Neuronal stem cell (in vitro differentiated cells): ENCODE measurements at regions not wholly inside any gene's neighbourhood (a gene's known extent, or its start where the extent isn't known, plus 50 kb on each side); places are given as distances from the start of the nearest gene placed in this dataset.

Source experiments
- DNase-seq: peaks from one replicate; pipeline ENCODE4 v3.0.0-alpha.2; 2013; ENCODE audit warnings: low spot score
- H2AFZ ChIP-seq: one replicate; pipeline ENCODE4 v1.6.1; 2013; ENCODE audit warnings: mild to moderate bottlenecking, low read length, inconsistent platforms
- H2AK5ac ChIP-seq: 2 replicates; pipeline ENCODE4 v1.6.1; 2013; ENCODE audit warnings: low read depth, mild to moderate bottlenecking, inconsistent platforms, low read length, moderate library complexity, mixed read lengths
- H2BK120ac ChIP-seq: 2 replicates; pipeline ENCODE4 v1.6.1; 2013; ENCODE audit warnings: low read depth, mild to moderate bottlenecking, inconsistent platforms, low read length, moderate library complexity, mixed read lengths
- H2BK12ac ChIP-seq: one replicate; pipeline ENCODE4 v1.6.1; 2013; ENCODE audit warnings: low read length, inconsistent platforms
- H2BK15ac ChIP-seq: 2 replicates; pipeline ENCODE4 v1.6.1; 2013; ENCODE audit warnings: mild to moderate bottlenecking, low read length, inconsistent platforms, mixed read lengths
- H2BK5ac ChIP-seq: one replicate; pipeline ENCODE4 v1.6.1; 2013; ENCODE audit warnings: inconsistent platforms, mild to moderate bottlenecking, low read length, moderate library complexity
- H3K14ac ChIP-seq: one replicate; pipeline ENCODE4 v1.6.1; 2013; ENCODE audit warnings: low read length, inconsistent platforms
- H3K18ac ChIP-seq: 2 replicates; pipeline ENCODE4 v1.6.1; 2013; ENCODE audit warnings: low read length, inconsistent platforms
- H3K23ac ChIP-seq: 2 replicates; pipeline ENCODE4 v1.6.1; 2013; ENCODE audit warnings: low read depth, mild to moderate bottlenecking, mixed read lengths, low read length, inconsistent platforms; ENCODE audit not compliant: poor library complexity
- H3K27ac ChIP-seq: replicated peaks from 3 replicates; pipeline ENCODE4 v1.5.1; 2013; ENCODE audit warnings: low read length, inconsistent platforms
- H3K27me3 ChIP-seq, 3 experiments: 2 replicates each; pipeline ENCODE4 v1.6.1; 2013; ENCODE audit warnings: low read length in 3 of 3, mild to moderate bottlenecking in 2 of 3, inconsistent platforms in 1 of 3, low read depth in 1 of 3, mixed read lengths in 1 of 3, moderate library complexity in 1 of 3; ENCODE audit not compliant: control insufficient read depth in 3 of 3, insufficient read depth in 3 of 3
- H3K36me3 ChIP-seq, 2 donors: replicated peaks in 1 of 2; 2 replicates each; pipeline ENCODE4 v1.6.1; 2013; ENCODE audit warnings: low read length in 2 of 2; ENCODE audit not compliant: control insufficient read depth in 2 of 2, insufficient read depth in 2 of 2
- H3K4ac ChIP-seq: 2 replicates; pipeline ENCODE4 v1.6.1; 2013; ENCODE audit warnings: inconsistent platforms, mild to moderate bottlenecking, low read length, moderate library complexity
- H3K4me1 ChIP-seq, 2 donors: 1 replicate in 1 of 2; 2 replicates in 1 of 2; pipeline ENCODE4 v1.6.1; 2013; ENCODE audit warnings: low read length in 2 of 2, low read depth in 1 of 2; ENCODE audit not compliant: control insufficient read depth in 2 of 2, insufficient read depth in 1 of 2
- H3K4me2 ChIP-seq: one replicate; pipeline ENCODE4 v1.6.1; 2013; ENCODE audit warnings: mild to moderate bottlenecking, low read length, inconsistent platforms; ENCODE audit not compliant: insufficient read depth, poor library complexity, severe bottlenecking
- H3K4me3 ChIP-seq, 2 donors: 2 replicates each; pipeline ENCODE4 v1.5.1; 2013; ENCODE audit warnings: low read length in 2 of 2, mild to moderate bottlenecking in 2 of 2, inconsistent platforms in 1 of 2, moderate library complexity in 1 of 2
- H3K79me1 ChIP-seq: one replicate; pipeline ENCODE4 v1.6.1; 2013; ENCODE audit warnings: low read depth, mild to moderate bottlenecking, inconsistent platforms, low read length, moderate library complexity
- H3K9ac ChIP-seq: one replicate; pipeline ENCODE4 v1.6.1; 2013; ENCODE audit warnings: mild to moderate bottlenecking, low read depth, low read length, inconsistent platforms; ENCODE audit not compliant: poor library complexity
- H3K9me3 ChIP-seq, 2 donors: replicated peaks in 1 of 2; 2 replicates each; pipeline versions ENCODE3 to v1.6.1; 2013; ENCODE audit warnings: low read length in 2 of 2, mild to moderate bottlenecking in 2 of 2, inconsistent platforms in 1 of 2, low read depth in 1 of 2, mixed read lengths in 1 of 2, moderate library complexity in 1 of 2; ENCODE audit not compliant: control insufficient read depth in 2 of 2, insufficient read depth in 1 of 2
- H4K8ac ChIP-seq: one replicate; pipeline ENCODE4 v1.6.1; 2013; ENCODE audit warnings: low read depth, mild to moderate bottlenecking, inconsistent platforms, low read length, moderate library complexity
- H4K91ac ChIP-seq: one replicate; pipeline ENCODE4 v1.6.1; 2013; ENCODE audit warnings: low read length, low read depth, mild to moderate bottlenecking, inconsistent platforms; ENCODE audit not compliant: poor library complexity
- WGBS, 2 donors: extraction: QIAGEN DNeasy Blood & Tissue Kit; methylation state at CpG; one replicate each; pipeline ENCODE4 v1.1.7; 2013; ENCODE audit warnings: missing lambda C conversion rate in 2 of 2, mixed read lengths in 1 of 2; ENCODE audit not compliant: insufficient read length in 2 of 2, insufficient replicate concordance in 1 of 2; ENCODE audit errors: extremely low coverage in 2 of 2; 5-methylcytosine and 5-hydroxymethylcytosine counted together

DNA sequence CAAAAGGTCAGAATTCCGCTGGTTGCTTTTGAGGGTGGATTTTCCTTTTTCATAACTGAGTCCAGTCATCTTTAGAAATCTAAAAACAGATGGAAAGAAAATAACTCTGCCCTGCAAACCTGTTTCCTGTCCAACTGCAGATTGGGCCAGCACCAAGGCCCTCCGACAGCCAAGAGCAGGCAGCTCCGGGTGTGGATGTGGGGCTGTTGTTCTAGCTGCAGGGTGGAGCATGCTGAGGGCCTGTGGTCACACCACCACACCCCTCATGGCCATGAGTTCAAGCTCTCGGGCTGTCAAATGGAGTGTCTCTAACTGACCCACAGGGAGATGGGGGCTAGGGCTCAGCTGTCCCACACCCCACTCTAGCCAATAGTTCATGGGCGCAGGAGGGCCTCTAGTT, 69.3 kb upstream of the BZW1 start:
- no peak overlapping the region for H2BK5ac ChIP-seq
- no peak overlapping the region for H3K23ac ChIP-seq
- no peak overlapping the region for H3K14ac ChIP-seq
- no peak overlapping the region for H3K4ac ChIP-seq
- H3K4me2 ChIP-seq, result no peak overlapping the region
- H3K36me3 ChIP-seq, result no peaks in the 10 kb centered on the region
- no peak overlapping the region for H2BK12ac ChIP-seq
- peaks cover 0 to under 1% of the 10 kb centered on the region in 2 donors for H3K4me1 ChIP-seq
- H3K4me3 ChIP-seq, result no peak overlapping the region
- no peak overlapping the region for H3K27ac ChIP-seq
- no peak overlapping the region for H4K8ac ChIP-seq
- H3K9ac ChIP-seq, result no peak overlapping the region
- H4K91ac ChIP-seq, result no peak overlapping the region
- DNase-seq, result no peak
- no peak overlapping the region for H3K18ac ChIP-seq
- H3K79me1 ChIP-seq, result no peaks in the 10 kb centered on the region
- no peak overlapping the region for H2BK15ac ChIP-seq
- WGBS, 2 donors, result no CpG with 5 or more reads among the region's 5 CpGs
- H3K27me3 ChIP-seq, result peaks cover 0 to 3% (median 0%) of the 10 kb centered on the region in 3 experiments
- H2BK120ac ChIP-seq, result no peak overlapping the region
- H3K9me3 ChIP-seq, result no peaks in the 10 kb centered on the region
- H2AFZ ChIP-seq, result no peak overlapping the region
- no peak overlapping the region for H2AK5ac ChIP-seq

DNA sequence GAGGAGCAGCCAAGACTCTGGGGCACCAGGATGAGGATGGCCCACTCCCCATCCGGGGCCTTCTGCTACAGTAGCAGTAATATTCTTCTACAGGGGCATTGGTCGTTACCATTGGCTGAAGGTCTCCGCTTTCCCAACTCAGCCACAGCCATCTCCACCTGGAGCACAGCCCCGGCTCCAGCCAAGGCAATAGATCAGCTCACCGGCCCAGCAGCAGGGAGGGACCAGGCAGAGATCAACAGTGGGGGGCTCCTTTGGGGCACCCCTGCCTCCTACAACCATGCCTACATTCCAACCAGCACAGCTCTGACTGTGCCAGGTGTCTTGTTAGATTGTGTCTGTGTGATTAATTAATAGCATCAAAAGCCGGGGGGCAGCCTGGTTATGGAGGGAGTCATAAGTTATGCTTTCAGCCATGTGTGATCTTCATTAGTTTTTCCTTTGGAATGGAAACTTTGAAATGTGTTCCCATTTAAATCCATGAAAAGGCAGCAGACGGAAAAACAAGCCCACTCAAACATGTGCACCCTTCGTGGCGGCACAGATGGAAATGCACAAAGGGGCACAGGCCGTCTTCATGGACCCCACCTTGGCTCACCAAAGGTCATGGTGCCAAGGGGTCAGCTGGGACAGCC, 68.6 kb upstream of the BZW1 start:
- no peak overlapping the region for H4K91ac ChIP-seq
- no peak overlapping the region for H3K4me2 ChIP-seq

GRCh38 chr2:200744201-200744602, 67.5 kb upstream of the BZW1 start:
- H3K18ac ChIP-seq, result no peak overlapping the region
- no peak overlapping the region for H4K91ac ChIP-seq
- H3K4me2 ChIP-seq, result no peak overlapping the region
- H3K36me3 ChIP-seq, result no peaks in the 10 kb centered on the region
- peaks cover 5 to 6% of the 10 kb centered on the region in 2 donors for H3K4me1 ChIP-seq
- no peak overlapping the region for H2AFZ ChIP-seq
- no peak overlapping the region for H3K4me3 ChIP-seq
- no peak overlapping the region for H2BK5ac ChIP-seq
- no peak overlapping the region for H2AK5ac ChIP-seq
- no peak overlapping the region for H2BK120ac ChIP-seq
- no peaks in the 10 kb centered on the region for H3K79me1 ChIP-seq
- no peak overlapping the region for H3K14ac ChIP-seq
- WGBS, 2 donors, result no CpG with 5 or more reads among the region's 6 CpGs
- DNase-seq, result no peak
- H3K23ac ChIP-seq, result no peak overlapping the region
- no peak overlapping the region for H4K8ac ChIP-seq
- no peaks in the 10 kb centered on the region for H3K9me3 ChIP-seq
- no peak overlapping the region for H2BK12ac ChIP-seq
- no peak overlapping the region for H3K27ac ChIP-seq
- H2BK15ac ChIP-seq, result no peak overlapping the region
- no peak overlapping the region for H3K9ac ChIP-seq
- H3K4ac ChIP-seq, result no peak overlapping the region
- peaks cover 0 to 3% (median 0%) of the 10 kb centered on the region in 3 experiments for H3K27me3 ChIP-seq

More for the DNA sequence above, 68.6 kb upstream of the BZW1 start:
- peak overlapping the region; percentile 49 for H2BK120ac ChIP-seq
- H3K9me3 ChIP-seq, result no peaks in the 10 kb centered on the region
- no peak overlapping the region for H3K14ac ChIP-seq
- no peak overlapping the region for H3K27ac ChIP-seq
- no peak overlapping the region for H2BK15ac ChIP-seq
- H3K23ac ChIP-seq, result no peak overlapping the region
- DNase-seq, result no peak
- no peak overlapping the region for H2AFZ ChIP-seq
- H4K8ac ChIP-seq, result no peak overlapping the region
- H3K9ac ChIP-seq, result no peak overlapping the region
- H3K4me1 ChIP-seq, result peaks cover 5% of the 10 kb centered on the region in 2 donors
- H3K79me1 ChIP-seq, result no peaks in the 10 kb centered on the region
- WGBS, 2 donors, result no CpG with 5 or more reads among the region's 10 CpGs
- no peak overlapping the region for H3K4me3 ChIP-seq
- H3K4ac ChIP-seq, result no peak overlapping the region
- no peaks in the 10 kb centered on the region for H3K36me3 ChIP-seq
- peaks cover 0 to 3% (median 0%) of the 10 kb centered on the region in 3 experiments for H3K27me3 ChIP-seq
- H2BK5ac ChIP-seq, result no peak overlapping the region
- no peak overlapping the region for H3K18ac ChIP-seq
- no peak overlapping the region for H2BK12ac ChIP-seq
- H2AK5ac ChIP-seq, result no peak overlapping the region

DNA sequence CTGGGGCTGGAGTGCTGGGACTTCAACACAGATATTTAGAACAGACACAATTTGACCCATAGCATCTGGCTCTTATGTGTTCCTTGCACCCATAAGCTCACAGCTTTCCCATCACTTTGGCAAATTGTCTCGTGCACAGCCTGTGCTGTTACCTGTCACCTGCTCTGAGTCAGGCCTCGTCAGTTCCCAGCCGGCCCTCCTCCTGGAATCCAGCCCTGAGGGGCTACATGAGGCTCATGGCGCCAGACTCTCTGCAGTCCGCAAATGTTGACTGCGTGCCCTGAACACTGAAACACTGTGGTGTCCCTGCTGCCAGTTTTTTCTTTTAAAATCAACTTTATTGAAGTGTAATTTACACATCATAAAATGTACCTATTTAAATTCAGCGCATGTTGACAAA, 65.4 kb upstream of the BZW1 start:
- Histone ChIP-seq H3K4me1 (peaks cover 5 to 6% of the 10 kb centered on the region in 2 donors), H3K4ac (no peak overlapping the region), H4K91ac (no peak overlapping the region)

More for the DNA sequence above, 65.4 kb upstream of the BZW1 start:
- no peak overlapping the region for H3K23ac ChIP-seq
- no peak overlapping the region for H2BK120ac ChIP-seq
- H3K18ac ChIP-seq, result no peak overlapping the region
- no peak overlapping the region for H3K4me3 ChIP-seq
- no CpG with 5 or more reads among the region's 7 CpGs for WGBS, 2 donors
- no peak overlapping the region for H3K27ac ChIP-seq
- no peak overlapping the region for H2AK5ac ChIP-seq
- peak overlapping the region; percentile 9 for H2AFZ ChIP-seq
- H3K9ac ChIP-seq, result no peak overlapping the region
- H2BK12ac ChIP-seq, result no peak overlapping the region
- no peak overlapping the region for H3K4me2 ChIP-seq
- H3K79me1 ChIP-seq, result no peaks in the 10 kb centered on the region
- no peak for DNase-seq
- H4K8ac ChIP-seq, result no peak overlapping the region
- no peak overlapping the region for H2BK5ac ChIP-seq
- H3K27me3 ChIP-seq, result peaks cover 0 to 3% (median 0%) of the 10 kb centered on the region in 3 experiments
- H3K9me3 ChIP-seq, result no peaks in the 10 kb centered on the region
- no peak overlapping the region for H3K14ac ChIP-seq
- H2BK15ac ChIP-seq, result no peak overlapping the region
- H3K36me3 ChIP-seq, result no peaks in the 10 kb centered on the region
